Keratinocyte (primary cell): ENCODE measurements at regions not wholly inside any gene's neighbourhood (a gene's known extent, or its start where the extent isn't known, plus 50 kb on each side); places are given as distances from the start of the nearest gene placed in this dataset.

Experiments
- DNase-seq: peaks from one replicate; pipeline ENCODE4 v3.0.0-alpha.2; 2011; ENCODE audit warnings: low read depth, missing footprints, low spot score
- FAIRE-seq: peaks from 2 replicates; lab custom pipeline; 2011; peaks lifted over from hg19 to GRCh38; lab: Jason Lieb, UNC
- H2AFZ ChIP-seq: 2 replicates; pipeline ENCODE4 v1.6.0; 2012; ENCODE audit warnings: low read length, control low read depth, inconsistent platforms; ENCODE audit not compliant: control insufficient read depth
- H3K27ac ChIP-seq: 2 replicates; pipeline ENCODE4 v1.5.1; 2011; ENCODE audit warnings: low read length; ENCODE audit not compliant: control insufficient read depth, insufficient read depth
- H3K27me3 ChIP-seq: 3 replicates; pipeline ENCODE4 v1.6.0; 2011; ENCODE audit warnings: low read length; ENCODE audit not compliant: control insufficient read depth, insufficient read depth; ENCODE audit errors: extremely low read depth
- H3K36me3 ChIP-seq, 2 experiments: 2 replicates in 1 of 2; 3 replicates in 1 of 2; pipeline ENCODE4 v1.5.1; 2011; ENCODE audit warnings: low read length in 2 of 2, mild to moderate bottlenecking in 1 of 2; ENCODE audit not compliant: control insufficient read depth in 2 of 2, insufficient read depth in 2 of 2; ENCODE audit errors: extremely low read depth in 1 of 2
- H3K4me1 ChIP-seq: 3 replicates; pipeline ENCODE4 v1.5.1; 2011; ENCODE audit warnings: low read length; ENCODE audit not compliant: control insufficient read depth, insufficient read depth; ENCODE audit errors: extremely low read depth
- H3K4me2 ChIP-seq: 3 replicates; pipeline ENCODE4 v1.6.0; 2011; ENCODE audit warnings: low read depth, low read length; ENCODE audit not compliant: control insufficient read depth, insufficient read depth; ENCODE audit errors: extremely low read depth
- H3K4me3 ChIP-seq, 3 experiments: fragments of 200-600 bp in 1 of 3; sonication (generic) in 1 of 3; 2 replicates in 2 of 3; 3 replicates in 1 of 3; pipeline ENCODE4 v1.5.1; 2011 to 2016; ENCODE audit warnings: low read length in 3 of 3, mild to moderate bottlenecking in 3 of 3, control low read depth in 2 of 3, inconsistent platforms in 1 of 3, low read depth in 1 of 3, mixed read lengths in 1 of 3, mixed run types in 1 of 3, moderate library complexity in 1 of 3; ENCODE audit not compliant: control insufficient read depth in 2 of 3, insufficient read depth in 2 of 3; ENCODE audit errors: extremely low read depth in 1 of 3
- H3K79me2 ChIP-seq: 2 replicates; pipeline ENCODE4 v1.6.0; 2012; ENCODE audit warnings: low read length; ENCODE audit not compliant: control insufficient read depth, insufficient read depth
- H3K9ac ChIP-seq: 3 replicates; pipeline ENCODE4 v1.6.0; 2011; ENCODE audit warnings: low read length; ENCODE audit not compliant: control insufficient read depth, insufficient read depth; ENCODE audit errors: extremely low read depth
- H3K9me1 ChIP-seq: 3 replicates; pipeline ENCODE4 v1.6.0; 2011; ENCODE audit warnings: low read length; ENCODE audit not compliant: control insufficient read depth, insufficient read depth; ENCODE audit errors: extremely low read depth
- H3K9me3 ChIP-seq: 2 replicates; pipeline ENCODE4 v1.5.1; 2012; ENCODE audit warnings: low read depth, low read length; ENCODE audit not compliant: control insufficient read depth
- H4K20me1 ChIP-seq: 3 replicates; pipeline ENCODE4 v1.6.0; 2011; ENCODE audit warnings: low read length; ENCODE audit not compliant: control insufficient read depth, insufficient read depth; ENCODE audit errors: extremely low read depth
- EZH2 ChIP-seq: IDR thresholded peaks from one replicate; pipeline ENCODE4 v1.6.1; 2012; ENCODE audit warnings: inconsistent platforms, mild to moderate bottlenecking, low read length, moderate library complexity
- dilution Hi-C: fragments of 300-500 bp; cut with MboI; formaldehyde crosslinking; loops from one replicate; pipeline ENCODE4 v1.7.0; 2020; ENCODE audit warnings: low sequenced_read_pairs; ENCODE audit not compliant: extremely low pct_ligation_motif_present
- TF ChIP-seq, protein P1 (sequence below), 3 experiments: IDR thresholded peaks in 1 of 3; conservative IDR thresholded peaks in 1 of 3; optimal IDR thresholded peaks in 1 of 3; 2 replicates in 2 of 3; 3 replicates in 1 of 3; pipeline versions ENCODE3 to v1.5.1; 2011; ENCODE audit warnings: low read length in 3 of 3, mild to moderate bottlenecking in 3 of 3, moderate library complexity in 2 of 3, control low read depth in 1 of 3, inconsistent platforms in 1 of 3; ENCODE audit not compliant: insufficient read depth in 2 of 3; ENCODE audit errors: extremely low read depth in 1 of 3

DNA sequence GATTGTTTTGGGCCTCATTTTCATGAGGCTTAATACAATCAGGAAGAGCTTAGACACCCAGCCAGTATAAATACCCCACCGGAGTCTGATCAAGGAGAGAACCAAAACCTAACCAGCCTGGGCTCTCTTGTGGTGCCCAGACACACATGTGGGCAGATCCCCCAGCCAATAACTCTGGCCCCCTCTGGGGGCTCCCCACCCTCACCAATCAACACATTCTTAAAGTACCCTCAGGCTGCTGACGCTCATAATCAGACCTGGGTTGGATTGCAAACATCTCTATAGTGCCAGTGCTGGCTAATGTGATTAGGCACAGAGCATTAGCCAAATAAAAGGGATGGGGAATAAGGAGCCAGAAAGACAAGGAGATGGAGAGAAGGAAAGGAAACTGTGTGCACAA, 329.6 kb downstream of the BCL11A start:
- H2AFZ ChIP-seq: peak overlapping the region; percentile 55
- no peak overlapping the region for H3K4me3 ChIP-seq
- H3K79me2 ChIP-seq: no peaks in the 10 kb centered on the region
- no peak overlapping the region for H3K4me2 ChIP-seq
- H3K9ac ChIP-seq: no peak overlapping the region
- no peak overlapping the region for H3K27ac ChIP-seq
- no peaks in the 10 kb centered on the region for H3K9me3 ChIP-seq
- FAIRE-seq (no peak), DNase-seq (no peak)
- H3K27me3 ChIP-seq: no peaks in the 10 kb centered on the region
- dilution Hi-C loops: no loop called here
- TF ChIP-seq, protein P1, sequence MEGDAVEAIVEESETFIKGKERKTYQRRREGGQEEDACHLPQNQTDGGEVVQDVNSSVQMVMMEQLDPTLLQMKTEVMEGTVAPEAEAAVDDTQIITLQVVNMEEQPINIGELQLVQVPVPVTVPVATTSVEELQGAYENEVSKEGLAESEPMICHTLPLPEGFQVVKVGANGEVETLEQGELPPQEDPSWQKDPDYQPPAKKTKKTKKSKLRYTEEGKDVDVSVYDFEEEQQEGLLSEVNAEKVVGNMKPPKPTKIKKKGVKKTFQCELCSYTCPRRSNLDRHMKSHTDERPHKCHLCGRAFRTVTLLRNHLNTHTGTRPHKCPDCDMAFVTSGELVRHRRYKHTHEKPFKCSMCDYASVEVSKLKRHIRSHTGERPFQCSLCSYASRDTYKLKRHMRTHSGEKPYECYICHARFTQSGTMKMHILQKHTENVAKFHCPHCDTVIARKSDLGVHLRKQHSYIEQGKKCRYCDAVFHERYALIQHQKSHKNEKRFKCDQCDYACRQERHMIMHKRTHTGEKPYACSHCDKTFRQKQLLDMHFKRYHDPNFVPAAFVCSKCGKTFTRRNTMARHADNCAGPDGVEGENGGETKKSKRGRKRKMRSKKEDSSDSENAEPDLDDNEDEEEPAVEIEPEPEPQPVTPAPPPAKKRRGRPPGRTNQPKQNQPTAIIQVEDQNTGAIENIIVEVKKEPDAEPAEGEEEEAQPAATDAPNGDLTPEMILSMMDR (optimal IDR thresholded peaks at IDR 0.05 in 1 of 3, IDR thresholded peaks at IDR 0.05 in 1 of 3, conservative IDR thresholded peaks at IDR 0.05 in 1 of 3; ENCODE audit: extremely low read depth in 1 of 3, insufficient read depth in 2 of 3, low read length in 3 of 3): no peak
- TF ChIP-seq EZH2: no peak
- no peaks in the 10 kb centered on the region for H3K4me1 ChIP-seq
- no peaks in the 10 kb centered on the region for H3K9me1 ChIP-seq
- H3K36me3 ChIP-seq: no peaks in the 10 kb centered on the region
- no peaks in the 10 kb centered on the region for H4K20me1 ChIP-seq

DNA sequence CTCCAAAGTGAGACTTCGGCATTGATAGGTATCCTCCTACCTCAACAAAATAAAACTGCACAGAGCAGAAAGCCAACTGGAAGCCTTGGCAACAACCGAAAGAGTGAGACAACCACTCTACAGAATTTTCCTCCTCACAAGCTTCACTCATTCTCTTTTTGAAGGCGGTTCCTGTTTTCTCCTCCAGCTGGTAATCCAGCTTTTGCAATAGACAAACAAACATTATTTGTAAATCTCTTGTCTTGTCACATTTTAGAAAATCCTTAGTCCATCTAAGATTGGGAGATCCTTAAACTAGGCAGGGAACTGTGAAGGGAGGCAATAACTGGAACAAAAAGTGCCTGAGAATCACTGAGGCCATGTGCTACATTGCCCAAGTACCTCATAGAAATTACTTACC, 332.4 kb downstream of the BCL11A start:
- no peaks in the 10 kb centered on the region for H3K27me3 ChIP-seq
- FAIRE-seq: no peak
- no peak overlapping the region for H3K9ac ChIP-seq
- H3K27ac ChIP-seq: no peak overlapping the region
- H3K4me1 ChIP-seq: peaks cover 2% of the 10 kb centered on the region
- no peaks in the 10 kb centered on the region for H4K20me1 ChIP-seq
- no peaks in the 10 kb centered on the region for H3K9me3 ChIP-seq
- dilution Hi-C loops: no loop called here
- no peak overlapping the region for H3K4me3 ChIP-seq
- TF ChIP-seq, protein P1 (optimal IDR thresholded peaks at IDR 0.05 in 1 of 3, IDR thresholded peaks at IDR 0.05 in 1 of 3, conservative IDR thresholded peaks at IDR 0.05 in 1 of 3; ENCODE audit: extremely low read depth in 1 of 3, insufficient read depth in 2 of 3, low read length in 3 of 3): no peak
- TF ChIP-seq EZH2: no peak
- no peak overlapping the region for H2AFZ ChIP-seq
- no peaks in the 10 kb centered on the region for H3K36me3 ChIP-seq
- no peak for DNase-seq
- H3K79me2 ChIP-seq: no peaks in the 10 kb centered on the region
- H3K4me2 ChIP-seq: no peak overlapping the region
- no peaks in the 10 kb centered on the region for H3K9me1 ChIP-seq
